ENCODE measurements at regions not wholly inside any gene's neighbourhood (a gene's known extent, or its start where the extent isn't known, plus 50 kb on each side); places are given as distances from the start of the nearest gene placed in this dataset.

DNA sequence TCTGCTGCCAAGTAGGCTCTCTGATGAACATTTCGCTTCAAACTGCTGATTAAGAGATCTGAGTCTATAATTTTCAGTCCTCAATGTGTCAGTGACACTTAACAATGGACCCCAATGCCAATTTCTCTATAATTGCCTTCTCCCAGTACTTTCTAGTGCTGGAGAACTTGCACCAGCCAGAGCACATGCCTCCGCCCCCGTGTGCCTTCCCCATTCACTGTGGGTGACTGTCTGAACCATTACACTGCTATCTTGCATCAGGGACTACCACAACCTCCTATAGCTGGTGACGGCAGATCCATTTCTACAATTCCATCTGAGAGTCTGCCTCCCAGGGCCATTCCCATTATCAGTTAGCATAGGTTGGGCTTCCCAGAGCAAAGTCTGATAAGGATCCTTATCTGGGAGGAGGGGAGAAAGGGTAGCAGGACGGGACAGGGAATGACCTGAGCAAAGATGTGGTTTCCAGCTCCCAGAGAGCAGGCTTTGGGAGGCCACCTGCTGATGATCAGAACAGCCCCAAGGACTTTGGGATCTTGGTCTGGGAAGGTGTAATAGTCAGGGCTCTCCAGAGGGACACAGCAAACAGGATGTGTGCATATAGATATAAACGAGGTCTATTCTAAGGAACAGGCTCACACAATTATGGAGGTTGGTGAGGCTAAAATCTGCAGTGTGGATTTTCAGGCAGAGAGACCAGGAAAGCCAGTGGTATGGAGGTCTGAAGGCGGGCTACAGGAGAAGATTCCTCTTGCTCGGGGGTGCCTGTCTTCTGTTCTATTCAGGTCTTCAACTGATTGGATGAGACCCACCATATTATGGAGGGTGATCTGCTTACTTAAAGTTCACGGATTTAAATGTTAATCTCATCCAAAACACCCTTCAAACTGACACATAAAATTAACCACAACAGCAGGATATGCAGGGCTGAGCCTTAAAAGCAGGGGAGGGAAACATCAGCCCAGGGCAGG lies 238.2 kb downstream of the PTPRU start:
- no peak for DNase-seq (ENCODE audit: low read depth in 6 of 9, low spot score in 9 of 9)
- H3K4me1 ChIP-seq (ENCODE audit: control insufficient read depth in 2 of 2, insufficient read depth in 2 of 2, low read length in 2 of 2): no peaks in the 10 kb centered on the region
- WGBS: 73% methylated on average over 9 of the region's 9 CpGs

DNA sequence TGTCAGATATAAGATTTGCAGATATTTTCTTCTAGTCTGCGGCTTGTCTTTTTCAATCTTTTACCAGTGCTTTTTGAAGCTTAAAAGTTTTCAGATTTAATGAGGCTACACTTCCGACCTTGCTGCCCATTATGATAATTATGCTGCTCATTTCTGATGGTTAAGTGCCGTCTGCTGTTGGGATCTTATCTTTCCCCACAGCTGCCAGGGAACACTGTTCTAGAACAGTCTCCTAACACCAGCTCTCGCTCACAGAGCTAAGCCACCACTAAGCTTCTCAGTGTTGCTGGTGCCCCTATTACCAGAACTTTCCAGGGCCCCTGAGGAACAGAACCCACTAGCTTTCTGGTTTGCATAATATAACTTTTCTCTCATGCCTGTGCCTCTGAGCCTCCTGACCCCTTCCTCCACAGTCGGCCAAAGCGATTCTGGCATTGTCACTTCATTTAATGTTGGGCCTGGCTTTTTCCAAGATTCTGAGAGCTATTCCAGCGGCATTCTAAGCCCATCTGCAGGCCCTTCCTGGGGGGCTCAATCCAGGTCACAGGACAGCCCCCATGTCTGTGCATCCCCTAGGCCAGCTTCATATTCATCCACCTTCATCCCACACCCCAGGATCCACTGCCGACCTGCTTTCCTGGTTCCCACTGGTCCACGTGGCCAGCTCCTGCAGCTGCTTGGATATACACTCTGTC lies 237.0 kb downstream of the PTPRU start:
- Histone ChIP-seq H3K36me3 (ENCODE audit: control insufficient read depth in 2 of 2, insufficient read depth in 2 of 2, low read length in 1 of 2) (no peaks in the 10 kb centered on the region), H3K4me1 (ENCODE audit: control insufficient read depth in 2 of 2, insufficient read depth in 2 of 2, low read length in 2 of 2) (no peaks in the 10 kb centered on the region), H3K9me3 (ENCODE audit: control insufficient read depth in 2 of 2, insufficient read depth in 1 of 2, low read length in 1 of 2) (no peaks in the 10 kb centered on the region), H3K4me3 (ENCODE audit: low read length in 2 of 2) (no peak overlapping the region), H3K27ac (ENCODE audit: low read depth in 1 of 2, low read length in 1 of 2) (no peak overlapping the region), H3K27me3 (ENCODE audit: control insufficient read depth in 2 of 2, insufficient read depth in 1 of 2, low read length in 1 of 2) (peaks cover 4 to 17% of the 10 kb centered on the region in 2 donors)
- DNase-seq (ENCODE audit: low read depth in 6 of 9, low spot score in 9 of 9): no peak
- WGBS: 81% methylated on average over 9 of the region's 9 CpGs

More for the DNA sequence above, 238.2 kb downstream of the PTPRU start:
- Histone ChIP-seq H3K4me3 (ENCODE audit: low read length in 2 of 2) (no peak overlapping the region), H3K27ac (ENCODE audit: low read depth in 1 of 2, low read length in 1 of 2) (no peak overlapping the region), H3K36me3 (ENCODE audit: control insufficient read depth in 2 of 2, insufficient read depth in 2 of 2, low read length in 1 of 2) (no peaks in the 10 kb centered on the region), H3K27me3 (ENCODE audit: control insufficient read depth in 2 of 2, insufficient read depth in 1 of 2, low read length in 1 of 2) (peaks cover 9 to 28% of the 10 kb centered on the region in 2 donors), H3K9me3 (ENCODE audit: control insufficient read depth in 2 of 2, insufficient read depth in 1 of 2, low read length in 1 of 2) (no peaks in the 10 kb centered on the region)

DNA sequence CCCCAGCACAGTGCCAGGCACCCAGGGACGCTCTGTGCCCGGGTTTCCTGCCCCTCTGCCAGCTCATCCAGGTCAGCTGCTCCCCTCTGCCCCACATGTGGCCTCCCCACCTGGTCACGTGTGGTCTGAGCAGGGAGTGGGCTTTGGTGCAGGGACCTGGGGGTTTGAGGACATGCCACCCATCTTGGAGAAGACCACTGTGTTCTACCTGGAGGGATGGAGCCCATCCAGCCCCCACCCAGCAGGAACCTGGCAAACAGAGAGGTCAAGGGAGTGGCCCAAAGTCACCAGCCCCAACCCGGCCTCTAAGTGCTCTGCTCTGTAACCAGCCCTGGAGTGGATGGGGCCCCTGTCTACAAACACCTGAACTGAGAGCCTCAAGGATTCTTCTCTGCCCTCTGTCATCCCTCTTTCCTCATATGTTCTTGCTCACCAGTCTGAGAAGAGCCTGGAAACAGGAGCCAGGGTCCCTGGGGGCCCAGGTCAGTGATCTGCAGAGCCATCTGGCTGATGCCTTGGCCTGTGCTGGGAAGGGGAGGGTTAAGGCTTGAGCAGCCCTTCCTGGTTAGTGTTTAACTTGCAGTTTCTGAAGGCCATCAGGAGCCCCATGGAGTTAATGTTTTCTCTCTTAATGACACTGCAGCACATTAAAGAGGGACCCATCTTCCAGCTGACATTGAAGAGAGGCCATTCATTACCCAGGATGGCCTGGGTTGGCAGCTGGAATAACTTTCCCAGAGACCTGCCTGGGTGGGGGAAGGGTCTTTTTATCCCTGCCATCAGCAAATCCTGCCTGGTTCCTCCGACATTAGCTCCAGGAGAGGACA lies 235.4 kb downstream of the PTPRU start:
- Histone ChIP-seq H3K27ac (ENCODE audit: low read depth in 1 of 2, low read length in 1 of 2) (no peak overlapping the region), H3K4me3 (ENCODE audit: low read length in 2 of 2) (no peak overlapping the region), H3K9me3 (ENCODE audit: control insufficient read depth in 2 of 2, insufficient read depth in 1 of 2, low read length in 1 of 2) (no peaks in the 10 kb centered on the region), H3K4me1 (ENCODE audit: control insufficient read depth in 2 of 2, insufficient read depth in 2 of 2, low read length in 2 of 2) (no peaks in the 10 kb centered on the region), H3K27me3 (ENCODE audit: control insufficient read depth in 2 of 2, insufficient read depth in 1 of 2, low read length in 1 of 2) (peaks cover 0 to 6% of the 10 kb centered on the region in 2 donors), H3K36me3 (ENCODE audit: control insufficient read depth in 2 of 2, insufficient read depth in 2 of 2, low read length in 1 of 2) (no peaks in the 10 kb centered on the region)
- WGBS: 73% methylated on average over 5 of the region's 5 CpGs
- no peak for DNase-seq (ENCODE audit: low read depth in 6 of 9, low spot score in 9 of 9)

DNA sequence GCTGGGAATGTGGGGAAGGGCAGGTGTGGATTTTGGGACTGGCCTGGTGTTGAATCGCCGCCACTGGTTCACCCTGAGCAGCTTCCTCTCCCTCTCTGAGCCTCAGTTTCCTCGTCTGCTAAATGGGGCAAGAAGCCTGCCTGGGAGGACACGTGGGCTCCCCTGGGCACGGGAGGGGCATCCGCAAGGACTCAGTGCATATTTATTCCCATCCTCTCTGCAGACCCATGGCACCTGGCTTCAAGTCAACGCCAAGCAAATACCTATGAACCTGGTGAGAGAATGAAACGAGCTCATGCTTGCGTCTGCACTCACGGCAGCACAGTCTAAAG lies 234.4 kb downstream of the PTPRU start:
- Histone ChIP-seq H3K27me3 (ENCODE audit: control insufficient read depth in 2 of 2, insufficient read depth in 1 of 2, low read length in 1 of 2) (peaks cover 0 to 6% of the 10 kb centered on the region in 2 donors), H3K36me3 (ENCODE audit: control insufficient read depth in 2 of 2, insufficient read depth in 2 of 2, low read length in 1 of 2) (no peaks in the 10 kb centered on the region), H3K4me3 (ENCODE audit: low read length in 2 of 2) (no peak overlapping the region), H3K9me3 (ENCODE audit: control insufficient read depth in 2 of 2, insufficient read depth in 1 of 2, low read length in 1 of 2) (no peaks in the 10 kb centered on the region), H3K4me1 (ENCODE audit: control insufficient read depth in 2 of 2, insufficient read depth in 2 of 2, low read length in 2 of 2) (no peaks in the 10 kb centered on the region), H3K27ac (ENCODE audit: low read depth in 1 of 2, low read length in 1 of 2) (no peak overlapping the region)
- WGBS: 92% methylated on average over 10 of the region's 10 CpGs
- DNase-seq (ENCODE audit: low read depth in 6 of 9, low spot score in 9 of 9): no peak

DNA sequence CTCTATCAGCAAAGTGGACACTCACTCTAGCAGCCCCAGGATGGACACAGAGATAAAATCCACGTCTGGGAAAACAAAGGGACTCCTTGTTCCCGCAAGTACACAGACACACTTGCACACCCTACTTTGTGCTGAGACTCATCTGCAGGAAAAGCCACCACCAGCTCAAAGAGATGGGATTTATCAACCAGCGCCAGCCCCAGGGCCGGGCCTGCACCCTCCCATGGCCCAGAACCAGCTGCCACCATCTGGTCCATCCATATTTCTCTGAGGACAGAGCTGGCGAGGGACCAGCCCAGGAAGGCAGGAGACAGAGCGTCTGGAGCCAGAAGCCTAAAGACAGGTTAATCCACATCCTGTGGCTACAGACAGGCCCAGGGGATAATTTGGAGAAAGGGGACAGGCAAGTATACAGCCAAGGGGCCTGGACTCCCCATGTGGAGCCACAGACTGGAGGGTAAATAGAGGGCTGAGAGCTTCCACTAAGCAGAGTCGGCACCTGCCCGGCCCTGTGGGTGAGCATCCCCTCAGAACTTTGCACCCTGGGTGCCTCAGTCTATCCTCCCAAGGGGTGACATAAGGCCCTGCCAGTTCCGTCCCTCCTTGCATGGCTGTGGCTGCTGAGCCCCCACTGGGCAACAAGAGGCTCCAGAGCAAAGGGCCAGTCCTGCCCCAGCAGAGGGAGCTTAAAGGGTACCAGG lies 233.9 kb downstream of the PTPRU start:
- Histone ChIP-seq H3K9me3 (ENCODE audit: control insufficient read depth in 2 of 2, insufficient read depth in 1 of 2, low read length in 1 of 2) (no peaks in the 10 kb centered on the region), H3K4me3 (ENCODE audit: low read length in 2 of 2) (no peak overlapping the region), H3K27ac (ENCODE audit: low read depth in 1 of 2, low read length in 1 of 2) (no peak overlapping the region), H3K36me3 (ENCODE audit: control insufficient read depth in 2 of 2, insufficient read depth in 2 of 2, low read length in 1 of 2) (no peaks in the 10 kb centered on the region), H3K4me1 (ENCODE audit: control insufficient read depth in 2 of 2, insufficient read depth in 2 of 2, low read length in 2 of 2) (no peaks in the 10 kb centered on the region), H3K27me3 (ENCODE audit: control insufficient read depth in 2 of 2, insufficient read depth in 1 of 2, low read length in 1 of 2) (peaks cover 0 to 6% of the 10 kb centered on the region in 2 donors)
- WGBS: 79% methylated on average over 9 of the region's 9 CpGs
- DNase-seq (ENCODE audit: low read depth in 6 of 9, low spot score in 9 of 9): no peak

DNA sequence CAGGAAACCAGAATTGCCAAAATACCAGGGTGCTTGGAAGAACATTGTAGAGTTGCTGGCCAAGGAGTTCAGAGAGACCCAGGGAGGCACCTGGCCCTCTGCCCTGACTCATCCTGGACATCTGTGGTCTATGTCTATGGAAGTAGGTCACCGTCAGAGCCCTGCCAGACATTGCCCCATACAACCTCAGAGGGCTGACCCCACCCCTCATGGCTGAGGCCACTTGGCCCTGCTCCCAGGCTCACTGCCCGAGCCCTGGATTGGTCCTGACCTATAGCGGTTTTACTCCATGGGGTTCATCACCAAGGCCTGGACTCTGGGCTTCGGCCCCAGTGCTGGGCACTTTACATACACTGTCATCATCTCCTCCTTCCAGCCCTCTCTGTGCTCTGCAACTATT lies 233.1 kb downstream of the PTPRU start:
- H3K4me1 ChIP-seq (ENCODE audit: control insufficient read depth in 2 of 2, insufficient read depth in 2 of 2, low read length in 2 of 2): no peaks in the 10 kb centered on the region
- peaks cover 0 to 4% of the 10 kb centered on the region in 2 donors for H3K27me3 ChIP-seq (ENCODE audit: control insufficient read depth in 2 of 2, insufficient read depth in 1 of 2, low read length in 1 of 2)
- H3K27ac ChIP-seq (ENCODE audit: low read depth in 1 of 2, low read length in 1 of 2): no peak overlapping the region
- no peaks in the 10 kb centered on the region for H3K9me3 ChIP-seq (ENCODE audit: control insufficient read depth in 2 of 2, insufficient read depth in 1 of 2, low read length in 1 of 2)
- no peak for DNase-seq (ENCODE audit: low read depth in 6 of 9, low spot score in 9 of 9)
- 78% methylated on average over 4 of the region's 4 CpGs for WGBS
- H3K36me3 ChIP-seq (ENCODE audit: control insufficient read depth in 2 of 2, insufficient read depth in 2 of 2, low read length in 1 of 2): no peaks in the 10 kb centered on the region
- H3K4me3 ChIP-seq (ENCODE audit: low read length in 2 of 2): no peak overlapping the region

DNA sequence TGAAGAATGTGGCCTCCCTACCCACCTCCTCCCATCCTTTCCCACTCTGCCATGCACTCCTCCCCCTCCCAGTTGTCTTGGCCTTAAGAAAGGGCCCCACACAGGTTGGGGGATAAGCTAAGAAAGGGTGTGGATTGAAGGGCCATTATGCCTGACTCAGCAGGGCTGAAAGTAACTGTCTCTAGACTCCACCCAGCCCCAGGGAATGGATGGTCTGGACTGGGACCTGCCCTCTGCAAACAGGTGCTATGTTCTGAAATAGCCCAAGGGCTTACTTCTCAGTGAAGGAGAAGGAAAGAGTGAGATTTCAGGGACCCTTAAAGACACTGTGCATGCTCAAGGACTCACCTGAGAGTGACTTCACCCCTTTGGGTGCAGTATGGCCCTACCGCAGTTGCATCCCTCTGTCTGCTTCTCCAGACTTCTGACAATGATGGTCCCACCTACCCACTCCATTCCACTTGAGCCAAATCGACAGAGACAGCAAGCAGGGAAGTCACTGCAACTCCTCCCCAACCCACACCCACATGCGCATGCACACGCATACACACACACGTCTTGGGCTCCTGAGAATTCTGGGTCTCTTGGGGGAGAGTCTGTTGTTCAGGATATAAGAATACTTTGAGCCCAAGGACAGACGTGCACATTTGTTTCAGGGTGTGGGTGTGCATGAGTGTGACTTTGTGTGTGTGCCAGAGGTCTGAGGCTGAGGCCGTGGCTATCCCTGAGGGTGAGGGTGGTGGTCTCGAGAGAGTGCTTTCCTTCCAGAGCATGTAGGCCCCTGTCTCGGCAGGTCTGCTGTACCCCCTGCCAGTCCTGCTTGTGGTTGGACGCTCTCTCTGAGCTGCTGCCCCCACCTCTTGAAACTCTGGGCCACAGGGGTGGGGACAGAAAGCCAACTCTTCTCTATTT lies 231.9 kb downstream of the PTPRU start:
- Histone ChIP-seq H3K4me3 (ENCODE audit: low read length in 2 of 2) (no peak overlapping the region), H3K27ac (ENCODE audit: low read depth in 1 of 2, low read length in 1 of 2) (no peak overlapping the region), H3K27me3 (ENCODE audit: control insufficient read depth in 2 of 2, insufficient read depth in 1 of 2, low read length in 1 of 2) (no peaks in the 10 kb centered on the region), H3K9me3 (ENCODE audit: control insufficient read depth in 2 of 2, insufficient read depth in 1 of 2, low read length in 1 of 2) (no peaks in the 10 kb centered on the region), H3K36me3 (ENCODE audit: control insufficient read depth in 2 of 2, insufficient read depth in 2 of 2, low read length in 1 of 2) (no peaks in the 10 kb centered on the region), H3K4me1 (ENCODE audit: control insufficient read depth in 2 of 2, insufficient read depth in 2 of 2, low read length in 2 of 2) (no peaks in the 10 kb centered on the region)
- WGBS: 65% methylated on average over 10 of the region's 10 CpGs
- DNase-seq (ENCODE audit: low read depth in 6 of 9, low spot score in 9 of 9): no peak

DNA sequence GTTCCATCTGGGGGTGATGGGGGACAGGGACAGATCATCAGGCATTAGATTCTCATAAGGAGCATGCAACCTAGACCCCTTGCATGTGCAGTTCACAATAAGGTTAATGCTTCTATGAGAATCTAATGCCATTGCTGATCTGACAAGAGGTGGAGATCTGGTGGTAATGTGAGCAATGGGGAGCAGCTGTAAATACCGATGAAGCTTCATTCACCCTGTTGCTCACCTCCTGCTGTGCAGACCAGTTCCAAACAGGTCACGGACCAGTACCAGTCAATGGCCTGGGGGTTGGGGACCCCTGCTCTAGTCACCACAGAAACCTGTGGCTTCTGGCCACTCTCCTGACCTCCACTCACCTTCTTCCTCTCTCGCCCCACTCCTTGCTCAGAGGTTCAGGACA lies 229.9 kb downstream of the PTPRU start:
- Histone ChIP-seq H3K27ac (ENCODE audit: low read depth in 1 of 2, low read length in 1 of 2) (no peak overlapping the region), H3K36me3 (ENCODE audit: control insufficient read depth in 2 of 2, insufficient read depth in 2 of 2, low read length in 1 of 2) (no peaks in the 10 kb centered on the region), H3K4me3 (ENCODE audit: low read length in 2 of 2) (no peak overlapping the region), H3K4me1 (ENCODE audit: control insufficient read depth in 2 of 2, insufficient read depth in 2 of 2, low read length in 2 of 2) (no peaks in the 10 kb centered on the region), H3K27me3 (ENCODE audit: control insufficient read depth in 2 of 2, insufficient read depth in 1 of 2, low read length in 1 of 2) (no peaks in the 10 kb centered on the region), H3K9me3 (ENCODE audit: control insufficient read depth in 2 of 2, insufficient read depth in 1 of 2, low read length in 1 of 2) (no peaks in the 10 kb centered on the region)
- 88% methylated on average over 3 of the region's 3 CpGs for WGBS
- no peak for DNase-seq (ENCODE audit: low read depth in 6 of 9, low spot score in 9 of 9)
